ENCODE measurements at regions not wholly inside any gene's neighbourhood (a gene's known extent, or its start where the extent isn't known, plus 50 kb on each side); places are given as distances from the start of the nearest gene placed in this dataset.

DNA sequence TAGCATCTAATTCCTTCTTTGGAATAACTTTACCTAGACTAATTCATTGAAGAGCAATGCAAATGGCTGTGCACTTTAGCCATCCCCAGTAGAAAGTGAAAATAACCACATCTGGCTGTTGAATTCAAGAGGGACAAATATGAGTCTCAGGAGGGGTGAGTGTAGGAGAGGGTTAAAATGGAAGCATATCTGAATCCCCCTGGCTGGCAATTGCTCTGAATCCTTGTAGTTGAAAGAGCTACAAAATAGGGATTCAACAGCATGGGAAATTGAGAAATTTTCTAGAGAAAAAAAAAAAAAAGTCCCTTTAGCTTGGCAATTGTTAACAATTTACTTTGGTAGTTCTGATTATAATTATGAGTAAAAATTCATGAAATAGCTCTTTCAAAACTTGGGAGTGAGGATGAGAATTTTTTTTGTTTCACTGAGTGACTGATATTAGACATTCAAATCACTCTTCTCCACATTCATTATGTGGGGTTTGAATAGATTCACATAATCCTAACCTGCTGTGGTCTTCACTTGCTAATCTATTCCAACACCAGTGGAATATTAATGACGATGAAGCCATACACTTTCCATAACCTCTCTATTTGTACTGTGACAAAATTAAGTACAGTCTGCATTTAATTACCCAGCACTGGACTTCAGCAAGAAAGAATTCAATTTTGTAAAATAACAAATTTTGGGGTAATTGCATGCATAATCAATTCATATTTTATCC, 569.0 kb upstream of the MCTP2 start:
- no peak for DNase-seq (ENCODE audit: low read depth in 2 of 3, low spot score in 2 of 3)

GRCh38 chr15:93658026-93658816, 569.2 kb upstream of the RGMA start:
- no peak for DNase-seq (ENCODE audit: low read depth in 2 of 3, low spot score in 2 of 3)

GRCh38 chr15:93656041-93656440, 567.0 kb upstream of the RGMA start:
- DNase-seq (ENCODE audit: low read depth in 2 of 3, low spot score in 2 of 3), result no peak

GRCh38 chr15:93649691-93650235, 560.8 kb upstream of the RGMA start:
- no peak for DNase-seq (ENCODE audit: low read depth in 2 of 3, low spot score in 2 of 3)

DNA sequence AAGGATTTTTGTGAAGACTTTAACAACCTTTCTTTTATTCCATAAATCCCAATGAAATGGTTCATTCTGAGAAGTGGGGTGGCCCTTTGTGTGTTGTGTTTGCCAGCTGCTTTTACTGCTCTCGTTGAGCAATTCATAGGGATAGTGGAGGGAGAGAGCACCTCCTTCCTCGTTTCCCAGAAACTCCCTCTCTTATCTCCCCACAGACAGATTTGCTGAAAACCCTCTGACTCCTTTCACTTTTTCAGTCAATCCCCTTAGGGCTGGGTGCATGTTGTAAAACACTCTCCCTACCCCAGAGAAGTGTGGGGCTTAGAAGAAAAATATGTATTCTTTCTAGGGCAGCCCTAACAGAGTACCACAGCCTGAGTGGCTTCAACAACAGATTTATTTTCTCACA, 557.2 kb upstream of the RGMA start:
- no peak for DNase-seq (ENCODE audit: low read depth in 2 of 3, low spot score in 2 of 3)

- DNase-seq (ENCODE audit: low read depth in 2 of 3, low spot score in 2 of 3), result no peak
Measured at GRCh38 chr15:93645594-93645993, 556.6 kb upstream of the RGMA start.

DNA sequence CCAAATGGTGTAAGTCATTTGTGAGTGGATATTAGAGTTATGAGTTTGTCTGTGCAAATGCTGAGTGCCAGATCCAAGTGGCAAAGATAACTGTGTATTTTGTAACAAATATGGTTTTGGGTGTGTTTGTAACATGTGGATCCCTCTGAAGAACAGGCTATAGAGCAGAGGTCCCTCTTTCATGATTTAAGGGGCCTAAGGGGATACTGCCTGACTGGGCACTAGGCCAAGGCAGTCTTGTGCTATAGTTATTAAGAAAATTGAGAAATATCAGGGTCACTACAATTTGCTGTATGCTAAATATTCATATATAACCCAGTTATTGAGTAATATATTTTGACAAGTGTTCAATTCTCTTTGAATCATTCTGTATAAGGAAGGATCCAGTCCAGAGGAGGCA, 555.6 kb upstream of the RGMA start:
- no peak for DNase-seq (ENCODE audit: low read depth in 2 of 3, low spot score in 2 of 3)

- no peak for DNase-seq (ENCODE audit: low read depth in 2 of 3, low spot score in 2 of 3)
Measured at GRCh38 chr15:93640411-93640962, 551.5 kb upstream of the RGMA start.

- no peak for DNase-seq (ENCODE audit: low read depth in 2 of 3, low spot score in 2 of 3)
Measured at GRCh38 chr15:93631958-93632618, 543.1 kb upstream of the RGMA start.

GRCh38 chr15:93619597-93619996, 530.6 kb upstream of the RGMA start:
- DNase-seq (ENCODE audit: low read depth in 2 of 3, low spot score in 2 of 3), result no peak

DNA sequence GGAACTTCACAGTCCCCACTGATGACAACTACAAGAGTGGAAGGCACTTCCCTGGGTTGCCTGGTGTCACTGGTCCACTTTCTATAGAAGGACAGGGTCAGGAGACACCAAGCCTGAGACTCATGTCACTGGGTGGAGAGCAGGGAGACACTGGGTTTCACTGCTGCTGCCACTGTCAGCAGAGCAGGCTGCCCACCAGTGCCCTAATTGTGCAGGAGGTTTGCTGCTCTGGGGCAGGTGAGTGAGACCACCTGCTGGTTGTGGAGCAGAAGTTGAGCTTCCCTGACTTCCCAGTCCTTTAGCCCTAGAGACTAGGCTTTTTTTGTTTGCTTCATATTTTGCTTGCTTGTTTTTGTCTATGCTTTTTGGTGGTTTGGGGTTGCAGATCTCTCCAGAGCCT, 528.4 kb upstream of the RGMA start:
- DNase-seq (ENCODE audit: low read depth in 2 of 3, low spot score in 2 of 3), result no peak

DNA sequence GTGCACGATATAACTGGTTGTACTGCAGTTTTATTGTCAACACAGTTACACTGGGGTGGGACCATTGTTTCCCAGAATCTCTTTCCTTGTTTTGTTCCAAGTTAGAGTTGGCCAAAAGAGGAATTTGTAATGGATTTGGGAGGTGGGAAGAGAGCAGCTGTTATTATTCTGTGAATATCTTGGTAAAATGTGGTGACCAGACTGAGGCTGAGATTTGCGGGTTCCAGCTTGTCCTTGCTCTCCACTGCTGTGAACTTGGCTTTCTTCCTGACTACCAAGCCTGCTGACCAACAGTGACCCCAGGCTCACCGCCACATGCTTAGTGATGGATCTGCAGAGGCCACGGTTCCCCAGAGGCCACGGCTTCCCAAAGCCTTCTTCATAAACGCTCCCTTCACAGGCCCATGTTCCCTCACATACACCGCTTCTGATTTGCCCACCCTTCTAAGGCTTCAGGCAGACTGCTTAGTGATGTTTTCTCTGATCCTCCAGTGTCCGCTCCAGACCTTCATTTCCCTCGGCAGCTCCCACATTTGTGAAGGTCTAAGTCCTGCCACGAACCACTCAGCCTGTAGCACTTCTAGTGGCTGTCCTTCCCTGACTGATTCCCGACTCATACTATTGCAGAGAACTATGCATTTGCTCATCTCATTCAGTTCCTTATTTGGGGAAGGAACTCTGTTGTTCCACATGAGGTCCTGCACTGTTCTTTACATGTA, 525.5 kb upstream of the RGMA start:
- no peak for DNase-seq (ENCODE audit: low read depth in 2 of 3, low spot score in 2 of 3)

GRCh38 chr15:93613386-93613785, 524.4 kb upstream of the RGMA start:
- DNase-seq (ENCODE audit: low read depth in 2 of 3, low spot score in 2 of 3), result no peak

DNA sequence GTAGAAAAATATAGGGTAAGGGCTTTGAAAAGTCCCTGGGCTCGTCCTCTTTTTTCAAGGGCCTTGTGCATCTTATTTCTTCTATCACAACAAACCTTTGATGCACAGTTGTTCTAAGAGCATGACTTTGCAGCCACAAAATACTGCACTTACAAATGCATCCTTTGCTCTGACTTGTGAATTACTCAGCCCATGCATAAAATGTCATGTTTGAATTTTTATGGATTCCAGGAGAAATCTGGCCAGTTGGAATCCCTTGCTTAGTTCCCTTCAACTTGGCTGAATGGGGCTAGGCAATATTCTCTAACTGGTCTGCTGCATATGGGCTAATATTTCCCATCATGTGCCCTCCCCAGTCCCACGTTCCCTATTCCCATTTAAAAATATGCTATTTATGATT, 523.9 kb upstream of the RGMA start:
- no peak for DNase-seq (ENCODE audit: low read depth in 2 of 3, low spot score in 2 of 3)

DNA sequence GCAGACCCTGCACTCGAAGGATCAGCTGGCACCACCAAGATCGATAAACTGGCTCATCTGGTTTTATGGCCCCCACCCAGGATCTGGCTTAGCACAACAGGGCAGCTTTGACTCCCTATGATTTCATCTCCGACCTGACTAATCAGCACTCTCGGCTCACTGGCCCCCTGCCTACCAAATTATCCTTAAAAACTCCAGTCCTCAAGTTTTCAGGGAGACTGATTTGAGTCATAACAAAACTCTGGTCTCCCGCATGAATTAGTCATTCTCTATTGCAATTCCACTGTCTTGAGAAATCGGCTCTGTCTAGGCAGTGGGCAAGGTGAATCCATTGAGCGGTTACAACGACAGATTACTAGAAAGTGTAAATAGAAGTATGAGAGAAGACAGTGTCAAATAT, 521.9 kb upstream of the RGMA start:
- no peak for DNase-seq (ENCODE audit: low read depth in 2 of 3, low spot score in 2 of 3)

GRCh38 chr15:93608643-93609148, 519.7 kb upstream of the RGMA start:
- DNase-seq (ENCODE audit: low read depth in 2 of 3, low spot score in 2 of 3), result no peak

GRCh38 chr15:93603550-93603949, 514.5 kb upstream of the RGMA start:
- DNase-seq (ENCODE audit: low read depth in 2 of 3, low spot score in 2 of 3), result no peak

- no peak for DNase-seq (ENCODE audit: low read depth in 2 of 3, low spot score in 2 of 3)
Measured at GRCh38 chr15:93587059-93587521, 498.1 kb upstream of the RGMA start.

DNA sequence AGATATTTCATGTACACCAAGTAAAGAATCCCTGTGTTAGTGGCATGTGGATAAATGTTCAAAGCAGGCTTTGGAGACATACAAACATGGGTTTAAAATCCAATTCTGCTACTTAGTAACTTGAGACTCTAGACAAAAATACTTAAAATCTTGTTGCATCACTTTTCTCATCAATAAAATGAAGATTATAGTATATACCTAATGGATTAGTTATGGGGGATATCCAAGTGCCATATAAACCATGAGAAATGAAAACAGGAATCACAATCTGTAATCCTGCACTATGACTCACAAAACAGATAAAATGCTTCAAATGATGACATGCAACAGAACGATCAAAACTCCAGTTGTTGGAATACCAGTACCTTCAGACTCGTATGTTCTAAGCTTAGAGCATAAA, 496.0 kb upstream of the RGMA start:
- DNase-seq (ENCODE audit: low read depth in 2 of 3, low spot score in 2 of 3), result no peak

- DNase-seq (ENCODE audit: low read depth in 2 of 3, low spot score in 2 of 3), result no peak
Measured at GRCh38 chr15:93583968-93584367, 495.0 kb upstream of the RGMA start.

DNA sequence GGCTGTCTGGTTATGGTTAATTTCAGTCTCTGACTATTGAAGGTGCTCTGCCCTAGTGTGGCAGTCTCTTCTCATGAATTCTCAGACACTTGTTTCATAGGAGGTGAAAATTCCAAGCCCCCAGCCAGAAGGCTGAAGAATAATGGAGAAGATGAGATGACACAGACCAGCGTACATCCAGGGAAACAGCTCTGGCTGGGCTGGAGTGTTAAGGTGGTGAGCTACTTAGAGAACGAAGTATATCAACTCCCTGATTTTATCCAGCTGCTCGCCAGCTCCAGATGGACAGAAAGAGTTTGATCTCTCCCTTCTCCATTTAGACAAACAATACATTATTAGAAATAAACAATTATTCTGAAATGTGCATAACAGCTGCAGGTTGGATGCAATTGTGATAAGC, 494.5 kb upstream of the RGMA start:
- no peak for DNase-seq (ENCODE audit: low read depth in 2 of 3, low spot score in 2 of 3)
